GM12872 (cell line): ENCODE measurements at regions not wholly inside any gene's neighbourhood (a gene's known extent, or its start where the extent isn't known, plus 50 kb on each side); places are given as distances from the start of the nearest gene placed in this dataset.

Experiments used
- TF ChIP-seq, protein P1 (sequence below): IDR thresholded peaks from 3 replicates; pipeline ENCODE4 v1.5.1; 2011; ENCODE audit warnings: low read depth, mild to moderate bottlenecking, low read length, moderate library complexity; ENCODE audit not compliant: insufficient read depth

DNA sequence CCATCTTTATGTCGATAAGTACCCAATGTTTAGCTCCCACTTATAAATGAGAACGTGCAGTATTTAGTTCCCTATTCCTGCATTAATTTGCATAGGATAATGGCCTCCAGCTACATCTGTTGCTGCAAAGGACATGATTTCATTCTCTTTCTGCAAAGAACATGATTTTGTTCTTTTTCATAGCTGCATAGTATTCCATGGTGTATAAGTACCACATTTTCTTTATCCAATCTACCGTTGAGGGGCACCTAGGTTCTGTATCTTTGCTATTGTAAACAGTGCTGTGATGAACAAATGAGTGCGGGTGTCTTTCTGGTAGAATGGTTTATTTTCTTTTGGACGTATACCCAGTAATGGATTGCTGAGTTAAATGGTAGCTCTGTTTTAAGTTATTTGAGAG lies 63.0 kb downstream of the HLX start:
- TF ChIP-seq, protein P1, sequence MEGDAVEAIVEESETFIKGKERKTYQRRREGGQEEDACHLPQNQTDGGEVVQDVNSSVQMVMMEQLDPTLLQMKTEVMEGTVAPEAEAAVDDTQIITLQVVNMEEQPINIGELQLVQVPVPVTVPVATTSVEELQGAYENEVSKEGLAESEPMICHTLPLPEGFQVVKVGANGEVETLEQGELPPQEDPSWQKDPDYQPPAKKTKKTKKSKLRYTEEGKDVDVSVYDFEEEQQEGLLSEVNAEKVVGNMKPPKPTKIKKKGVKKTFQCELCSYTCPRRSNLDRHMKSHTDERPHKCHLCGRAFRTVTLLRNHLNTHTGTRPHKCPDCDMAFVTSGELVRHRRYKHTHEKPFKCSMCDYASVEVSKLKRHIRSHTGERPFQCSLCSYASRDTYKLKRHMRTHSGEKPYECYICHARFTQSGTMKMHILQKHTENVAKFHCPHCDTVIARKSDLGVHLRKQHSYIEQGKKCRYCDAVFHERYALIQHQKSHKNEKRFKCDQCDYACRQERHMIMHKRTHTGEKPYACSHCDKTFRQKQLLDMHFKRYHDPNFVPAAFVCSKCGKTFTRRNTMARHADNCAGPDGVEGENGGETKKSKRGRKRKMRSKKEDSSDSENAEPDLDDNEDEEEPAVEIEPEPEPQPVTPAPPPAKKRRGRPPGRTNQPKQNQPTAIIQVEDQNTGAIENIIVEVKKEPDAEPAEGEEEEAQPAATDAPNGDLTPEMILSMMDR: no peak

DNA sequence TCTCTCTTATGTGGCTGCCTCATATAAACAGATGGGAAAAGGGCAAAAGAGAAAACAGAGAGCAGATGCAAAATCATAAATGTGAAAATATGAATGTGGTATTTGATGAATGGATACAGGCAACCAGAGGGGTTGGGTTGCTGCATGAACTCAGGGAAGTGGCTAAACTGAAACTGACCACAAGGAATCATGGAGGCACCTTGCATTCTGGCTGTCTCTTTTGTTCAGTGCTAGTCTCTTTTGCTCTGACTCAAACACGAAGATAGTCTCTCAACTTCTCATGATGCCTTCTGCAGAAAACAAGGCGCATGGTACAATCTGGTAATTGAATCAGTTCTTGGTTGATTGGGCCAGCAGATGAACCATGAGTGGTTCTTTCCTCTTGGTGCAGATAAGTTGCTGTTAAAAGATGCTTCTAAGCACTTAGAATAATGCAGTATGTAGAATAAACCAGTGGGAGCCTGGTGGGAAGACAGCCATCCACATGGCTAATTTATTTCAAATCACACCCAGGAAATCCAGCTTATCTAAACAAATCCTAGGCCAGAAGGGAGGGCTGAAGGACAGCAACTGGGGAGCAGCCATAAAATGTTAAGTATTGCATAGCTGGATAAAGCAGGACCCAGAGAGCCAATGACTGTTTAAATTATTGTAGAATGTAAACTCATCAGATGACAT lies 64.2 kb downstream of the HLX start:
- TF ChIP-seq, protein P1: no peak

DNA sequence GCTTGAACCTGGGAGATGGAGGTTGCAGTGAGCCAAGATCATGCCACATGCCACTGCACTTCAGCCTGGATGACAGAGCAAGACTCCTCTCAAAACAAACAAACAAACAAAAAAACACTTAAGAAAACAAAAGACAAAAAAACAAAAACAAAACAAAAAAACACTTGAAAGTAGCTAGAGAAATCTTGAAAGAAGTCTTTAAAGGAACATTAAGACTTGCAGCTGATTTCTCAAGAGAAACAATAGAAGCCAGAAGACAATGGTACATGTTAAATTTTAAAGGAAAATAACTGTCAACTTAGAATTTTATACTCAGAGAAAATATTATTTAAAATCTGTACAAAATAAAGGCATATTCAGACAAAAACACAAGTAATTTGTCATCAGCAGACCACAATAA lies 71.3 kb downstream of the HLX start:
- TF ChIP-seq, protein P1: no peak

DNA sequence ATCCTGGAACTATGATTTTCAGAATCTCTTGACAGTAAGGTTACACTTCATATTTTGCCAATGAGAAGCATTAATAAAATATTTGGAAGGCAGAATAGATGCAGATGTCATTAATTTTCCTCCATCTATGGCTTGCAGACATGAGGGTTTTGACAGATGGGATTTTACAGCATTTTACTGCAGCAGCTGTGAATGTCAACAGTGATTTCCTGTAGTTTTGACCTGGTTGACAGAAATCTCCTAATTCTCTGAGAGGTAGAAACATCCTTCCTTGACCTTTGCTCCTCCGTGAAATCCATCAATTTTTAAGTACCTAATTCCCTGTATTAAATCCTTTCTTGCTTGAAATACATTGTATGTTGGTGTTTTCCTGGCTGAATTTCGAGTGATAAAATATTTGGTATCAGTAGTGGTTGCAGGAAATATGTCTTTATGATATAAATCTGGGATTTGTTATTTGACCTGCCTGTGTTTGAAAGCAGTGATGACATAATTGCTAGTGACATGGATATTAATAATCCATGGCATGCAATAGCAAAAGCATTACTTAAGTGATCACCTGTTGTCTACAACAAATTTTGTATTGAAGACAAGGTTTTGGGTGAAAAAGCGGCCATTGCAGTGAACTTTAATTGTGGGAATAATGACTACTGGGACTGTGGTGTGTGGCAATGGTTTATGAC lies 73.9 kb downstream of the HLX start:
- TF ChIP-seq, protein P1: no peak

DNA sequence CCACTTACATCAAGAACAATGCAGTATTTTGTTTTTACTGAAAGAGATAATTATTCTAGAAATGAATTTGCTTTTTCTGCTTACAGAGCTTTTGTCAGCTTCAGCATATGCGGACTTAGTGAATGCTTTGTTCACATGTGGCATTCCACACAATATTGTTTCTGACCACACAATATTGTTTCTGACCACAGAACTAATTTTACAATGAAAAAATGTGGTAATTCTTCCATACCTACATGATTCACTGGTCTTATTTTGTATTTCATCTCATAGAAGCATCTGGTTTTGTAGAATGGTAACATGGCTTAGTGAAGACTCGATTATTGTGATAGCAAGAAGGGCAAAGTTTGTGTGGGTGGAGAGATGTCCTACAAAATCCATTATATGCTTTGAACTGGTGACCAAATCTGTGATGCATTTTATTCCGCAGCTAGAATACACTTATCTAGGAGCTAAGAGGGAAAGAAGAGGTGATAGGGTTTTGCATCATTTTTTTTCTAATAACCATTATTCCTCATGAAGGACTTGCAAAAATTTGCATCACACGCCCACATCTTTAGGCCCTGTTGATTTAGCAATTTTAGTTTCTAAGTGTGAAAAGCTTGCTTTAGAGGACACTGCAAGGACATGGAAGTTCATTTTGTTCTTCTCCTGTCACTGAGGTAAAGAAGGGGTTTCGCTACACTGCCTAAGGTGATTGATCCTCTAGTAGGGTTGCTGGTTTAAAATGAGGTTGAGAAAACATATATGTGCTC lies 75.3 kb downstream of the HLX start:
- TF ChIP-seq, protein P1: no peak

DNA sequence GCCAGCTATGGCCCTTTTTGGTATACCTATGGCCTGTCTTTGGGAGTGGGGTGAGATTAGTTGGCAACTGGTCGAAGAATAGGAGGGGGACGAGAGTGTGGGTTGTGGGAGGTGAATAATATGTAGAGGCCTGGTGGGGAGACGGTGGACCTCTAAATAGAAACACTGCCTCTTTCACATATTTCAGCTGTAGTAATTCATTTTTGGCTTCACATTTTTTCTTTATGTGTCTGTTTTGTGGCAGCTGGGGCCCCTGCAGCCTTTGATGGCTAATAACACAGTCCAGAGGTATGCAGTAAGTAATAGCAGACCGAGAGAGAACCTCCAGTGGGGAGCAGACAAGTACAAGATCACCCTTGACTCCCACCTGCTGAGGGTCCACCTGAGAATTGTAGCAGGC lies 75.9 kb downstream of the HLX start:
- TF ChIP-seq, protein P1: no peak

DNA sequence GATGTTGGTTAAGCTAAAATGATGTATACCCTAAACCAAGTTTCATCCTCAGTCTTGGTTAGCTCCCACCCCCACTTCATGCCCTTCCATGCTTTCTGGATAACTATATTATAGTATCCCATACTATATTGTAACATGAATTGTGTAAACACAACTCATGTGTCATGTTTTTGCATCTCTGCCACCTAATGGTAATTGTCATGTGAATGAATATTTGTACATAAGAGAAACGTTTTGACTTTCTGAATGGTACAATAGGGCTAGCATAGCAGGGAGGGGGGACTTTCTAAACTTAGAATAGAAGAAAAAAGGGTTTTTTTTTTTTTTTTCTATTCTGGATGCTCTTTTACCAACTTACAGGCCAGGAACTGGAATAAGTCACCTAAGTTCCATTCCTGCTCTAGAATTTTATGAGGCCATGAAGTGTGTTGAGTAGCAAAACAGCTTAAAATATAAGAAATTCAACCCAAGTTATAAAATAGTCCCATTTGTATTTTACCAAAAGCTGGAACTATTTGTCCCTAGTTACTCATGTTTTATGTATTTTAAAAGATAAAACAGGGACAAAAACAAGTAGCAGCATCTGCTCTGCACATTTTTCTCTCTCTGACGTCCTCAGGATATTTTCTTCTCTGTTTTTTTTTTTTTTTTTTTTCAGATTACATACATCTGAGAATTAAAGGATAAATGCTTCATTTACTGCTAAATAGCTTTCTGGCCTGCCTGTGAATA lies 77.4 kb downstream of the HLX start:
- TF ChIP-seq, protein P1: no peak
